NCI-H82 (cell line): ENCODE measurements at regions not wholly inside any gene's neighbourhood (a gene's known extent, or its start where the extent isn't known, plus 50 kb on each side); places are given as distances from the start of the nearest gene placed in this dataset.
A peak's percentile ranks its signal among the peaks of the same experiment; 100 is the strongest.
"Not testable (repeated sequence)": the region's sequence is repeated elsewhere in the genome, so short reads cannot be mapped to it uniquely, and the experiment has no call there.

Experiments used
- DNase-seq: peaks from one replicate; lab custom pipeline; 2025; lab: John Stamatoyannopoulos, UW

DNA sequence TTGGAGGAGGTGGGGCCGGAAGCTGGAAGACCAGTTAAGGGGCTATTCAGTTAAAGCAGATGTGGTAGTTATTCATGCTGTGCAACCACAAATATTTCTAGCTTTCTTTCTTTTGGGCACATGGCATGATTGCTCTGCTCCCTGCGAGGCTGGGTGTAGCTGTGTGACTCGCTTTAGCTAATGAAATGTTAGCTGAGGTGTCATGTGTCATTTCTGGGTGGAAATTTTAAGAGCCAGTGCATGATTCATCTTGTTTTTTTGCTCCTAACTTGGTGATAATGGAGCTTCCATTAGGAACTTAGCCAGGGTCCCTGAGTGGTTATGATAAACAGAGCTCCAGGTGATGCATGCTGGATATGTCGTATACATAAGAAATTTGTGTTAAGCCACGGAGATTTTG lies 300.6 kb downstream of the SATB1 start:
- no peak for DNase-seq

DNA sequence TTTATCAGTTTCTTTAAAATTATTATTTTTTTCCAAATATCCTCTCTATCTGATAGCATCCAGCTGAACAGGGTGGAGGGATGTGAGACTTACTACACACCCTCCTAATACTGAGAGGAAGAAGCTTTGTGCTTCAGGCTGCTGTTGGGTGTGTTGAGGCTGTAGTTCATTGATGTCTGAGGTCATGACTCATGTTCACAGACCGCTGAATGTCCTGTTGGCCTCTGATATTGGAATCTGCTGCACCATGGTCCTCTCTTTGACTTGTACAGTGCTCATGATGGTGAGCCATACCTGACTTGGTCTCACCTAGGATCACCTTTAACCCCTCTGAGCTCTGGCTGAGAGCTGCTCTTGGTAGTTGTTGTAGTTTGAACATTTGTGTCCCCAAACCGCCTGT lies 302.9 kb downstream of the SATB1 start:
- DNase-seq, result no peak

DNA sequence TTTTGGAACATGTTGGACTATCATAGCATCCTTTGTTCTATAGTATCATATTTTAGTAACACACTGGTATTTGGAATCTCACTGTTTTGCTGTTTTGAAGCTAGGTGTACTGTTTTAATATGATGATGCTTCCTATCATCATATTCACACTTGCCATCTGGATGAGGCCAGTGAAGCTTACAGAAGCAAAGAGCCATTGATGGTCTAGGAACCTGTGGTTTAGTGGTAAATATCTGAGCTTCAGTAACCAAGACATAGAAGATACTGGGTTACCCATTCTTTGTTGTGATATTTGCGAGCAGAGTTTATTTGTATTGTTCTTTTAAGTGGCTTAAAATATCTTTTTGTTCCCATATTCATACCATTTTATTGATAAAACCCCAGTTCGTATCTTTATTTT lies 304.1 kb downstream of the SATB1 start:
- DNase-seq, result no peak

DNA sequence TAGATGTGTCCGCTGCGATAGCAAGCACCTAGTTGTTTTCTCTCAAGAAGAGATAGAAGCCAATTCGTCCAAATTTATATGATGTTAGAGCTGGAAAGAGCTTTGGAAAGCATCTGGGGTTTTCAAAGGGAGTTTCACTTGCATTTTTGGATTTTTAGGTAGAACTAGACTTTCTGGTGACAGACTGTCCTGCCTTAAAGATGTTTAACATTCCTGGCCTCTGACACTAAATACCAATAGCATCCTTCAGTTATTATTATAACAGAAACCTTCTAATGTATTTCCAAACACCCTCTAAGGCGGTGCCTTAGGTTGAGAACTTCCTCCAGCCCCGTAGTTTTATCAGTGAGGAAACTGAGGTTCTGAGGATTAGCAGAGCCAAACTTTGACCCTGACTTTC lies 305.3 kb downstream of the SATB1 start:
- no peak for DNase-seq

DNA sequence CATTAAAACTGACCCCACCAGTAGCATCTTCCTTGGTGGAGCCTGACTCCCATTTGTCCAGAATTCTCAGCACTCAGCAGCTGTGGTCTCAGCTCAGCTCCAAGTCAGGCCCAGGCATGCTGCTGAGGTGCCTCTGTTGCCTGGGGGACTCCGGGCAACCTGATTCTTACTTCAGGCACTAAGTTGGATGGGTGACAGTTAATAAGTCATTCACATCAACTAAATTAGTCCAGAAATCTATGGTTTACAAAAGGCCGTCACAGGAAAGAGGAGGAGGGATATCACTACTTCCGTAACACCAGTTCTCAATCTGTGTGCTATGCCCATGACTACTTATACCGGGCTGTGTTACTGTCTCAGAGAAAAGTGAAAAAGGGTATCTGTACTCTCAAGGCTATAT lies 310.2 kb downstream of the SATB1 start:
- DNase-seq, result no peak

DNA sequence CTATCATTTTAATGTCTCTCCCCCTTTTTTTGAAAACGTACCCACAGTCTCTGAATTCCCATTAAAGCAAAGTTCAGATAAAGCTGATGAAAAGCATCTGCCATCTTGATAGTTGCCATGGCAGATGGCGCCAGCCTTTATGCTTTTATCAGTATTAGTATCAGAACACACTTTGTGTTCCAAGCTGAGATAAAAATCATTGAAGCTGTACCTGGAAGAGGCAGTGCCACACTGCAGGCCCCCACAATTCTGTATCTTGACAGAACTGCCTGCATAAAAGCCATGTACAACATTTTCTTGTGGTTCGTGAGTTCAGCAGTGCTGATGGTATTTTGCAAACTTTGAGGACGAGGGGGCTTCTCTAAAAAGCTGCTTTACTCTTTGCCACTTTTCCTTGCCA lies 311.7 kb downstream of the SATB1 start:
- DNase-seq, result no peak

DNA sequence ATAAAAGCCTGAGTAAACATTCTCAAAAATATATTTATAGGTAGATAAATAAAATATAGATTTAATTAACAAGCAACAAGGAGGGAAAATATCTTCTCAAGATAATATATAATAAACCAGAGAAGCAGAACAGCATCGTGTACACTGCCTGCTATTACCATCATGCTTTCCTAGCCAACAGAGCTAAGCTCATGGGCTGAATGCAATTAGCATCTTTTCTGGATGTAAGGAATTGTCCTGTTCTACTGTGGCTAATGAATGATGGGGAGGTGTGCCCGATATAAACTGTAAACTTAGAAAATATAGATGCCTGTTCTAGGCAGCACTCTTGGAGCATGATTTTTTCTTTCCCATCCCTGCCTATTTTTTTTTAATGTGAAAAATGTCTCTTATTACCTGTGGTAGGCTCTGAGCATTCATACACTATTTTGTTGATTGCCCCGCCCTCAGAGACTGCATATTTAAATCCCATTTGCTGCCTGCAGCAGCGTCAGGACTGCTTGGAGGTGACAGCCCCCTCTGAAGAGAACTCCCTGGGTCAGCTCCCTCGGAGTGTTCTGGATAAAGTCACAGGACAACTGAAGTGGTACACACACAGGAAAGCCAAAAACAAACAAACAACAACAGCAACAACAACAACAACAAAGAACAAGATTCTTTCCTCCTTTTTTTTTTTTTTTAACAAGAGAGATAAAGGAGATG lies 312.3 kb downstream of the SATB1 start:
- peak; percentile 6 for DNase-seq

DNA sequence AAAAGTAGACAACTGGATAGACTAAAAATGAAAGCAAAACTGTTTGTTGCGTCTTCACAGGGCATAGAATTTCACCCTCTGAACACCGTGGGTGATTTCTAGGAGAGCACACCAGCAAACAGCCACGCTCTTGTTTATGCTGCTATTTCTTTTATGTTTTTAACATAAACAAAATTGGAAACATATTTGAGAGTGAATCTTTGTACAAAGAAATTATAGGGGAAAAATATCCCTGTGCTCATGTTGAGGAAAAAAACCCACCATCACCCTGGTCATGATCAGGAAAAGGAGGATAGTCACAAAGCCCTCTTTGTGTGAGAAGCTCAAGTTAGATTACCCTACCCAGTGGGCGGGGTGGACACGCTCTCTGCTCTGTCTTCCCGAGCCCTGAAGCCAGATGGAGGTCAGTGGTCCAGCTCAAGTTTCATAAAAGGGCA lies 313.3 kb downstream of the SATB1 start:
- peak; percentile 28 for DNase-seq

DNA sequence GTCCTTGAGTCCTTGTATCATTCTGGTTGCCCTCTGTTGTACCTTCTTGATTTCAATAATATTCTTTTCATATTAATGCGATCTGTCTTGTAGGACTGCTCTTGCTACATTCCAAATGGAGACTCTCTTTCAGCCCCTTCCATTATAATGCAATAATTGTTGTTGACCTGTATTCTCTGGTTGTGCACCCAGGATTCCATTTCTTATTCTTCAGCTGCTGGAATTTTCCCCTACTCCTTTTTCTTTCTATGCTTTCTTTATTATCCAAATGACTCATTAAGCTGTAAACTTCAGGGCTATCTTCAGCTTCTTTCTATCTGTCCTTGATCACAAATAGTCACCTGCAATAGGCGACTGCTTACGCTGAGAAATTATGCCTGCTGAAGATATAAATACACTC lies 321.5 kb downstream of the SATB1 start:
- no peak for DNase-seq

DNA sequence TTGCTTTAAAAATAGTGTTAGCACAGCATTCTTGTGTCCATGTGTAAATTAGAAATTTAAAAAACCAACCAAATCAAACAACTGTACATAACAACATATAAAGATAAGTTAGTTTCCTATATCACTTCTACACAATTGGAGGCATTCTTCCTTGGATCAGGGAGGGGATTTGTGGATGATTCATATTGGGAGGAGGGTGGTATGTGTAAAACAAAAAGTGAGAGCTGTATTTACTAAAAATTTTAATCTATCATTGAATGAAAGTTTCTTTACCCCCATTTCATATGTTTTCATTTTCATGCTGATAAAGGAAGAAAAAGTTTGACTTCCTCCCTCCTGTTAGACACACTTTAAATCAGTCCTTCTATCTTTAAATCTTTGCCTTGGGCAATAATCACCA lies 325.0 kb downstream of the SATB1 start:
- DNase-seq, result no peak

DNA sequence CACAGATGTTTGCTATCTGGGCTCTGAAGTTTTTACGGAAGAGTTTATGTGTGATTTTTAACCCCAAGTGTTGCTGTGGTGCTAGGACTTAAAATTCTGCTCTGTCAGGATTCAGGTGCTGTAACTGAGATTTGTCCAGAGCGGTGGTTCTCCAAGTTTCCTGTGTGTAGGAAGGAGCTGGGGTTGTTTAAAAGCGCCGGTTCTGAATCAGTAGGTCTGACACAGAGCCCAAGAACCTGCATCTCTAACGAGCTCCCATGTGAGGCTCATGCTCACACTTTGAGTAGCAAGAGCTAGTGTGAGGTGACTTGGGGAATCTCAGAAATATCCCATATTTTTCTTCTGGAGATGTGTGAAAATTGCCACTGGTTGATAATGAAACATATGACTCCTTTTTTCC lies 325.5 kb downstream of the SATB1 start:
- DNase-seq, result no peak

DNA sequence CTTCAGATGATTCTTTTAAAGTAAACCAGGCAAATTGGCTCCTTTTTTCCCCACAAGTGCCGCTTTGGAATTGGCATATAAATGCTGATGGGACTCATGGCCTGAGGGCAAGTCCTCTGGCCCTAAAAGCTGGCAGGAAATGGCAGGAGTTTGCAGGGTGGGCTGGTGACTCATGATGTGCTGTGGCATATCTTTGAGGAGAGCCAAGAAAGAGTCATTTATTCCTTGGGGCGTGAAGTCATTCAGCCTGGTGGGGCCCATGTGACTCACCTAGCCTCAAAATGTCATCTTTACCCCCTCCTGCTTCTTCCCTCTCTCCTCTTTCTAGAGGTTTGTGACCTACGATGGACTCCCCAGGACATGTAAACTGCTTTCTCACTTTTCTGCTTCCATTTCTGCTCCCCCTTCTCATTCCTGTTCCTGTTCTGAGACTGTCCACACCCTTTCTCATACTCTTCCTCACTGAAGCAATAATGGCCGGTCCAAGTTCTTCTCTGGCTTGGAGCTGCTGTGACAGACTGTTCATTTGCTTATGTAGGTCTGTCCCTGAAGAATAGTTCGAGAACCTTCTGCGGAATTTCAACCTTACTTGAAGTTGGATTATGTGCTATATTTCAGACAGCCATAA lies 326.1 kb downstream of the SATB1 start:
- DNase-seq, result no peak

DNA sequence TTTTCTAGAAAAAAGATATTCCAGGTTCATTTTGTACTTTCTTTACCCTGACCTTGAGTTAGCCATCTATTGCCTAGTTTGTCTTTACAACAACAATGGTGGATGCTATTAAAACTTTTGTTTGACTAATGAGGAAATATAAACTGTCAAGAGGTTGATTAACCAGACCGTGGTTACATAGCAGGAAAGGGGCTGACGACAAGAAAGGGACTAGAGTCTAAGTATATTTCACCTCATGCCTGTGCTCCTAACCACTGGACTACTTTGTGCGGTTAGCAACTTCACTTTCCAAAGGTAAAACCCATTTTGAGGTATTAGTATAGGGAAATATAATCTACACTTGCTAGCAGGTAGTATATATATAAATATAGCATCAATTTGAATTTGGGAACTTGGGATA lies 327.1 kb downstream of the SATB1 start:
- DNase-seq, result no peak

DNA sequence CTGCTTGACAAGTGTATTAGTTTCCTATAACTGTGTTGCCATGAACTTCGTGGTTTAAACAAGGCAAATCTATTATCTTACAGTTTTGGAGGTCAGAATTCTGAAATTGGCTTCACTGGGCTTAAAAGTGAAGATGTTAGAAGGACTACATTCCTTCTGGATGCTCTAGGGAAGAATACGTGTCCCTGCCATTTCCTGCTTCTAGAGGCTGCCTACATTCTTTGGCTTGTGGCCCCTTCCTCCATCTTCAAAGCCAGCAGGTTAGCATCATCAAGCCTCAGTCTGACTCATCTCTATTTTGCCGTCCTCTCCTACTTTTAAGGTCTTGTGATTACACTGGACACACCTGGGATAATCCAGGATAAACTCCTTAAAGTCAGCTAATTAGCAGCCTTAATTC lies 327.7 kb downstream of the SATB1 start:
- no peak for DNase-seq

DNA sequence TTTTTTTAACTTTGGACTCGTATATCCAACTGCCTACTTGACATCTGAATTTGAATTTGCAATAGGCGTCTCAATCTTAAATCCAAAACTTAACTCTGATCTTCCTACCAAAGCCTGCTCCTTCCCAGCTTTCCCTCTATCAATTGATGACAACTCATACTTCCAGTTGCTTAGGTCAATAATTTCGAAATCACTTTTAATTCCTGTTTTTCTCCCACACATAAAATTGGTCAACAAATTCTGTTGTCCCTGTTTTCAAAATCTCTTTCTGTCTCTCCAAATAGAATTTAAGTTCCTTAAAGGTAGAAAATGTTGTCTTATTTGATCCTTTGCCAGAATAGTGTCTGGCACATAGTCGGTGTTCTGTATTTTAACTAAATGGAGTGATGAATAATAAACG lies 332.4 kb downstream of the SATB1 start:
- DNase-seq, result no peak

DNA sequence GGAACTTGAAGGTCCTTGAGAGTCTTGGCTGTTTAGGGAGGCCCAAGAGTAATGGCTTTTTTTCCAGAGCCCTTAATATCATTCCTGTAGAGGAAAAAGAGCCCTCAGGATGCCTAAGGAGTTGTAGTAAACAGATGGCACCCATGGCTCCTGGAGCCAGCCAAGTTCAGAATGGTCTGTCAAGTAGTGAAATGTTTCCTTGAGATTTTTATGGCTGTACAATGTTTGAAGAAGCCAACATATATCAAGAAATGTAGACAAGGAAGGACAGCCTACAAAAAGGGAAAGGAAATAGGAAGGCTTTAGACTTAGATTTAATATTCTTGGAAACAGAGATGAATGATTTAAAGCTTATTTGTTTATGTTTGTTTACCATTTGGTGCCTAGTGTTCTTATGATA lies 334.8 kb downstream of the SATB1 start:
- no peak for DNase-seq

DNA sequence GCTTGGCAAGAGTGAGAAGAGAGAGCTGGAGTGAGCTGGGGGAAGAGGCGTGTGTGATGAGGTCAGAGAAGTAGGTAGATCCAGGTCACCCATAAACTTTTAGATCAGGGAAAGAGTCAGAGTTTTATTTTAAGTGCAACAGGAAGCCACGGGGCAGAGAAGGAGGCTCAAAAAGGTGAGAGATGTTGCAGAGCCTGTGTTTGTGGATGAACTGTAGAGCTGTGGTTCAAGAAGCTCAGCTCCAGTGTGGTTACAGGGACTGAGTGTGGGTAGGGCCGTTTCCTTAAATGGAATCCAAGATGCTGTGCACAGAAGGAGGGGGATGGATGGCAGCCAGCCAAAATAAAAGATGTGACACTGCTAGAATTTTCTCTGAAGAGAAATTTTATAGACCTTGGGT lies 337.2 kb downstream of the SATB1 start:
- DNase-seq, result no peak

DNA sequence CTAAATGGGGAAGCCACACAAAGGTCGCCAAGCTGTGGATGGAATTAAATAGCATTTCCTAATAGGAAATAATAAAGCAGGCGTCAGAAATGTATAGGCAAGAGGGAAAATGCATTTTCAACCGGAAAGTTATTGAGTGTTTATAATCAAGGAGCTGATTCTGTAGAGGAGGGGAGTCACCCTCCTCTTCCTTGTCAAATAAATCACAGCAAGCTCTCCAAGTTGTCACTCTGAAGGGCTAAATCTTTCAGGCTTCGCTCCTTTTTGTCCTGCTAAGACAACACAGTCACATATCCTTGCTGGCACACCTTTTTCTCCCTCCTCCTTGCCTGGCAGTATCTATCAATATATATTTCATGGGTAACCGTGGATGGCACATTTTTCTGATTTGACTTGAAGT lies 338.4 kb downstream of the SATB1 start:
- no peak for DNase-seq

DNA sequence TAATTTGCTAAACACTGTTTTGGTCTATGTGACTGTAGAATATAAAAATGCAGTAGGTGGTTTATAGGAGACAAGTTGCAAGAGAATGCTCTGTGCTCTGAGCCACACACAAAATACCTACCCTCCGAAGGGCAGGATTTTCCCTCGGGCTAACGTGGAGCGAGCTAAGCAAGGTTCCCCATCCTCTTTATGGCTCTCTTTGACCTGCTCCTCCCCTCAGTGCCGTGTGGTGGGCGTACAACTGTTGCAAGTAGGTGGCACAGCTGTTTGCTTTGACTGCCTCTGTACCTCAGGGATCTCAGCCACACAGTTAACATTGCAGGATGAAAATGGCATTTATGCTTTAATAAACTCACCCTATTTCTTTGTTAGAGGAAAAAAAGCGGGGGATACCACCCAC lies 339.1 kb downstream of the SATB1 start:
- no peak for DNase-seq

DNA sequence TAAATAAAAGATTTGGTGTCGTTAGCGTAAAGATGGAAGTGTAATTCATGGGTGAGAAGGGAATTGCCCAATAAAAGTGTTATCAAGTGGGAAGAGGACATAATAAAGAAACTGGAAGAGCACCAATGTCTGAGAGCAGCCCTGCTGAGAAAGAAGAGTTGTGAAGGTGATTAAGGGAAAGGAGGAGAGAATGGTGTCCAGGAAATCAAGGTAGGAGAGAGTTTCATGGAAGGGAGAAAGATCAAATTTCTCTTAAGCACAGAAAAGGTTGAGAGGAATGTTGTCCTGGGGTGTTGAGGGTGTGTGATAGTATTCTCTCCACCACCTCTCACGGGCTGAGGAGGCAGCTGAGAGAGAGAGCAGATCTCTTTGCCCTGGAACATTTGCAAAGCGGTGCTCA lies 339.7 kb downstream of the SATB1 start:
- DNase-seq, result no peak

DNA sequence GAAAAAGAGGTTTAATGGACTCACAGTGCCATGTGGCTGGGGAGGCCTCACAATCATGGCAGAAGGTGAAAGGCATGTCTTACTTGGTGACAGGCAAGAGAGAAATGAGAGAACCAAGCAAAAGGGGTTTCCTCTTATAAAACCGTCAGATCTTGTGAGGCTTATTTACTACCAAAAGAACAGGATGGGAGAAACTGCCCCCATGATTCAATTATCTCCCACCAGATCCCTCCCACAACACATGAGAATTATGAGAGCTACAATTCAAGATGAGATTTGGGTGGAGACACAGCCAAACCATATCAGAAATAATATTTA lies 340.8 kb upstream of the TBC1D5 start:
- not testable (repeated sequence) for DNase-seq

DNA sequence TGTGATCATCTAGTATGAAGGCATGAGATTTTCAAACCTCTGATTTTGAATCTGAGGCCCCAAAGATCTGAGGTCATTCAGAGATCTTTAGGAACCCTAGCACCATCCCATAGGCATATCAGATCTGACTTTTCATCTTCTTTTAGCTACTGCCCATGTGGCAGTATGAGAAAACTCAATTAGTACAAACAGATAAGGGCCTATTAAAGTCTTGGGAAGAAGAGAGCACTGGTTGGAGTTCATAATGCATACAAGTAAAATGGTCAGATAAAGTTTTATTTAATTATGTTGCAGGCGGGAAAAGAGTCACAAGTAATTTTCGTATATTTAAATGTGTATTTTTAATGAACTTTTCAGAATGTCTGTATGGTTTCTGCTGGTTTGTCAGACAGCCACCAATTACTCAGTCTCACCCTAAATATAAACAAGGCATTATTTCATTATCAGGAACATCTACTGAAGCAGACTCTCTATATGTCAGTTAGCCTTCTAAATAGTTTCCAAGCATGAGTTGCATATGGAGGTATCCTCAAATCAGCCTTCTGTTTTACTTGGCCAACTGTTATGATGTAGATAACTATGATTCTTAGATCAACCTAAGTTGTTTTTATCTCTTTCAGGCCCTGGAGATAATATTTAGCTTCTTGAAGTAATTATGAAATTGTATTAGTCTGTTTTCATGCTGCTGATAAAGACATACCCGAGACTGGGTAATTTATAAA lies 340.3 kb upstream of the TBC1D5 start:
- no peak for DNase-seq

DNA sequence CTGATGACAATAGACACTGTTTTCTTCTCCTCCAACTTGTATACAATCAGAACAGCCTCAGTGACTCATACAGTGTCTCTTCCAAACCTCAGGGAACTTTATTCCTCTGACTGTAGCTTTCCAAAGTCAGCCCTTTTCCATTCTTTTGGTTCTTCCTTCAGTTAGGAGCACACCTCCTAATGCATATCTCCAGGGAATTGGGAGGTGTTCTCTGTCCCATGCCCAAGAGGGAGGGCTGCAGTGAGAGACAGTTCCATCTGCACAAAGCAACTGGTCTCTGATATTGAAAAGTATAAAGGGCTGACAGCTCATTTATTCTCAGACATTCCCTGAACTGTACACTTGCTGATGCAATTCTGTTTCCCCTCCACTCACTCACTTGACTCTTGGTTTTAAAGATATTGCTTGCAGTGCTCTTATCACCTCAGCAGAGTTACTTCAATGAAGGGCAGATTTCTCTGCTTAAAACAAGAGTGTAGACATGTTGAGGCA lies 337.8 kb upstream of the TBC1D5 start:
- DNase-seq, result no peak

DNA sequence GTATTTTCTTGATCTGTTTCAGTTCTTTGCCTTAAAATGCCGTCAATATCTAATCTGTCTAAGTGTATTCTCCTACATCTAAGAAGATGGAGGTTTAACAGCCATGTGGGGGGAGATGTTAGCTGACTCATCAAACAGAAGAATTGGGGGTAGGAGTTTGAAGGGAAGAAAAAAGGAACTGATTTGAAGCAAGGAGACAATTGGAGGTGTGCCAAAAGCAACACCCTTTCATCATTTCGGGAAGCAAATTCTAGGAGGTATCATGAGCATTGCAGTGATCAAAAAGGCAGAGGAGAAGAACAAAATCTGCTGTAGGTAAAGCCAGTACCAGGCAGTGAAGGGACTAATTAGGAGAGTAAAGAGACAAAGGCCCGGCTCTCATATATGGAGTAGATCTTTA lies 337.3 kb upstream of the TBC1D5 start:
- no peak for DNase-seq
